SK-N-SH (cell line): ENCODE measurements at regions not wholly inside any gene's neighbourhood (a gene's known extent, or its start where the extent isn't known, plus 50 kb on each side); places are given as distances from the start of the nearest gene placed in this dataset.

ENCODE experiments used
- CTCF ChIA-PET: fragments of 300-600, 350-600 bp; formaldehyde crosslinking; extraction: SDS; loops from one replicate; lab custom pipeline; 2021; lab: Yijun Ruan, JAX
- POLR2A ChIA-PET: fragments of 350-600 bp; sonication (Branson Sonifier 250); formaldehyde crosslinking; extraction: SDS; loops from one replicate; lab custom pipeline; 2020; ENCODE audit warnings: antibody characterized with exemption, inconsistent platforms; lab: Yijun Ruan, JAX
- DNase-seq: peaks from one replicate; pipeline ENCODE4 v3.0.0; 2012
- H2AFZ ChIP-seq: fragments of 200-600 bp; sonication (generic); 2 replicates; pipeline ENCODE4 v1.8.1; 2016; ENCODE audit warnings: antibody characterized with exemption, mild to moderate bottlenecking, low read depth
- H3F3A ChIP-seq: fragments of 200-600 bp; sonication (generic); replicated peaks from 2 replicates; pipeline ENCODE3; 2016; ENCODE audit warnings: antibody characterized with exemption, mild to moderate bottlenecking; ENCODE audit not compliant: insufficient read depth
- H3K27ac ChIP-seq, 2 experiments: fragments of 200-500 bp in 1 of 2; fragments of 200-600 bp in 1 of 2; sonication (Bioruptor generic) in 1 of 2; sonication (generic), shearing (Covaris generic) in 1 of 2; 2 replicates each; pipeline versions ENCODE4 v1.5.1 to v1.6.1; 2014 to 2016; ENCODE audit warnings: low read depth in 2 of 2, inconsistent platforms in 1 of 2, low read length in 1 of 2, mild to moderate bottlenecking in 1 of 2, mixed read lengths in 1 of 2
- H3K27me3 ChIP-seq: fragments of 200-600 bp; sonication (generic), shearing (Covaris generic); 2 replicates; pipeline ENCODE4 v1.6.1; 2016; ENCODE audit warnings: mixed run types; ENCODE audit not compliant: insufficient read depth
- H3K36me3 ChIP-seq, 2 experiments: fragments of 200-500 bp in 1 of 2; fragments of 200-600 bp in 1 of 2; sonication (Bioruptor generic) in 1 of 2; sonication (generic) in 1 of 2; replicated peaks in 1 of 2; 2 replicates each; pipeline versions ENCODE3 to v1.5.1; 2014 to 2016; ENCODE audit warnings: low read length in 1 of 2, mild to moderate bottlenecking in 1 of 2; ENCODE audit not compliant: insufficient read depth in 2 of 2, control insufficient read depth in 1 of 2
- H3K4me1 ChIP-seq, 2 experiments: fragments of 200-500 bp in 1 of 2; fragments of 200-600 bp in 1 of 2; sonication (Bioruptor generic) in 1 of 2; sonication (generic), shearing (Covaris generic) in 1 of 2; 2 replicates each; pipeline versions ENCODE4 v1.5.1 to v1.6.1; 2014 to 2016; ENCODE audit warnings: low read depth in 1 of 2, low read length in 1 of 2, mixed run types in 1 of 2; ENCODE audit not compliant: insufficient read depth in 2 of 2, control insufficient read depth in 1 of 2
- H3K4me2 ChIP-seq: fragments of 200-600 bp; sonication (generic), shearing (Covaris generic); 2 replicates; pipeline ENCODE4 v1.6.1; 2017; ENCODE audit warnings: mixed run types
- H3K4me3 ChIP-seq, 2 experiments: fragments of 200-500 bp in 1 of 2; fragments of 200-600 bp in 1 of 2; sonication (Bioruptor generic) in 1 of 2; sonication (generic), shearing (Covaris generic) in 1 of 2; 2 replicates each; pipeline versions ENCODE4 v1.5.1 to v1.8.1; 2014 to 2016; ENCODE audit warnings: low read depth in 2 of 2, inconsistent platforms in 1 of 2, low read length in 1 of 2, mild to moderate bottlenecking in 1 of 2, mixed read lengths in 1 of 2, moderate library complexity in 1 of 2
- H3K79me2 ChIP-seq: fragments of 200-600 bp; sonication (generic); 2 replicates; pipeline ENCODE4 v1.8.1; 2017; ENCODE audit warnings: mild to moderate bottlenecking; ENCODE audit not compliant: insufficient read depth
- H3K9ac ChIP-seq: fragments of 200-600 bp; sonication (generic); 2 replicates; pipeline ENCODE4 v1.6.1; 2017; ENCODE audit warnings: mixed run types
- H3K9me2 ChIP-seq: fragments of 200-600 bp; sonication (generic); 2 replicates; pipeline ENCODE4 v1.6.1; 2017; ENCODE audit warnings: mixed run types
- H3K9me3 ChIP-seq: fragments of 200-600 bp; sonication (generic); 2 replicates; pipeline ENCODE4 v1.6.1; 2017; ENCODE audit warnings: mixed run types, mild to moderate bottlenecking, moderate library complexity
- H4K20me1 ChIP-seq: fragments of 200-600 bp; sonication (generic); 2 replicates; pipeline ENCODE4 v1.6.1; 2017; ENCODE audit warnings: mild to moderate bottlenecking, mixed run types; ENCODE audit not compliant: insufficient read depth
- ELF1 ChIP-seq: IDR thresholded peaks from 2 replicates; pipeline ENCODE4 v1.4.0; 2012
- FOXJ3 ChIP-seq: sonication (generic); formaldehyde crosslinking; IDR thresholded peaks from 2 replicates; pipeline ENCODE4 v1.5.1; 2020; ENCODE audit warnings: mild to moderate bottlenecking, missing genetic modification reagents
- FOXM1 ChIP-seq: IDR thresholded peaks from 2 replicates; pipeline ENCODE4 v1.4.0; 2012; ENCODE audit warnings: low read depth, mild to moderate bottlenecking
- GATA2 ChIP-seq: sonication (generic); formaldehyde crosslinking; IDR thresholded peaks from 2 replicates; pipeline ENCODE4 v1.5.0; 2020; ENCODE audit warnings: mild to moderate bottlenecking, missing genetic modification reagents
- JUND ChIP-seq: IDR thresholded peaks from 2 replicates; pipeline ENCODE4 v1.4.0; 2012
- MEF2A ChIP-seq: IDR thresholded peaks from 2 replicates; pipeline ENCODE4 v1.4.0; 2012; ENCODE audit warnings: low read depth, borderline replicate concordance
- NFIC ChIP-seq: IDR thresholded peaks from 2 replicates; pipeline ENCODE4 v1.4.0; 2012; ENCODE audit warnings: borderline replicate concordance
- POLR2AphosphoS5 ChIP-seq: IDR thresholded peaks from 2 replicates; pipeline ENCODE4 v1.6.1; 2012; ENCODE audit warnings: low read depth, low read length
- RFX5 ChIP-seq: IDR thresholded peaks from 2 replicates; pipeline ENCODE4 v1.6.1; 2012; ENCODE audit warnings: mild to moderate bottlenecking, improper control_type of control experiment, low read length
- SIN3A ChIP-seq: IDR thresholded peaks from 2 replicates; pipeline ENCODE4 v1.6.1; 2012; ENCODE audit warnings: low read depth, mild to moderate bottlenecking, low read length, moderate library complexity, borderline replicate concordance
- TAF1 ChIP-seq: IDR thresholded peaks from 2 replicates; pipeline ENCODE4 v1.6.1; 2012; ENCODE audit warnings: low read depth, mild to moderate bottlenecking, low read length, moderate library complexity, borderline replicate concordance
- TCF12 ChIP-seq: IDR thresholded peaks from 2 replicates; pipeline ENCODE4 v1.4.0; 2012
- WGBS: methylation state at CpG from one replicate; pipeline ENCODE4 v1.1.6; 2017; ENCODE audit warnings: low lambda C conversion rate; 5-methylcytosine and 5-hydroxymethylcytosine counted together
- TF ChIP-seq, protein P1 (sequence below): fragments of 150-350 bp; IDR thresholded peaks from 2 replicates; pipeline ENCODE4 v1.6.1; 2017; ENCODE audit warnings: antibody characterized with exemption, low read length, low read depth, borderline replicate concordance
- TF ChIP-seq, protein P2 (sequence below): fragments of 200-600 bp; sonication (generic); IDR thresholded peaks from 2 replicates; pipeline ENCODE4 v1.6.1; 2017; ENCODE audit warnings: antibody characterized with exemption, mild to moderate bottlenecking, moderate library complexity
- TF ChIP-seq, protein P3 (sequence below): IDR thresholded peaks from 2 replicates; pipeline ENCODE4 v1.4.0; 2012; ENCODE audit warnings: low read depth, borderline replicate concordance
- TF ChIP-seq, protein P4 (sequence below): fragments of 150-350 bp; IDR thresholded peaks from 2 replicates; pipeline ENCODE4 v1.6.1; 2016; ENCODE audit warnings: mild to moderate bottlenecking, low read depth, low read length

DNA sequence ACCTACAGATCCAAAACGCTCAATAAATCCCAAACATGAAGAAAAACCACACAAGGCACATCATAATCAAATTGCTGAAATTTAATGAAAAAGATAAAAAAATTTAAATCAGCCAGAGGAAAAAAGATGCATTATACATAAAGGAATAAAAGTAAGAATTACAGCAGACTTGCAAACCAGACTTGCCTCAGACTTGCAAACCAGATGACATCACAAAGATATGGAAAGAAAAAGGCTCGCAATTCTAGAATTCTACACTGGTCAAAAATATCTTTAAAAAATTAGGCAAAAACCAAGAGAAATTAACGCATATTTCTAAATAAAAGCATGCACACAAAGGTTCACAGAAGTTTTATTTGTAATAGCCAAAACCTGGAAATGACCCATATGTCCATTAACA is 188.0 kb upstream of the NAMPT start:
- H3F3A ChIP-seq, result no peaks in the 10 kb centered on the region
- CTCF ChIA-PET, result interaction anchor here (1.0 to 1.5 kb wide), 4 partner anchors 10 to 296 kb away, joined by 4 to 7 read pairs (median 4); no protein-coding TSS in a partner anchor
- H3K9ac ChIP-seq, result no peak overlapping the region
- no peak overlapping the region for H3K4me2 ChIP-seq
- H3K27me3 ChIP-seq, result no peaks in the 10 kb centered on the region
- no peak overlapping the region for H3K4me3 ChIP-seq
- no peak for TF ChIP-seq FOXM1
- TF ChIP-seq, protein P1, sequence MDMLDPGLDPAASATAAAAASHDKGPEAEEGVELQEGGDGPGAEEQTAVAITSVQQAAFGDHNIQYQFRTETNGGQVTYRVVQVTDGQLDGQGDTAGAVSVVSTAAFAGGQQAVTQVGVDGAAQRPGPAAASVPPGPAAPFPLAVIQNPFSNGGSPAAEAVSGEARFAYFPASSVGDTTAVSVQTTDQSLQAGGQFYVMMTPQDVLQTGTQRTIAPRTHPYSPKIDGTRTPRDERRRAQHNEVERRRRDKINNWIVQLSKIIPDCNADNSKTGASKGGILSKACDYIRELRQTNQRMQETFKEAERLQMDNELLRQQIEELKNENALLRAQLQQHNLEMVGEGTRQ, result no peak
- no peak for TF ChIP-seq TAF1
- TF ChIP-seq, protein P2, sequence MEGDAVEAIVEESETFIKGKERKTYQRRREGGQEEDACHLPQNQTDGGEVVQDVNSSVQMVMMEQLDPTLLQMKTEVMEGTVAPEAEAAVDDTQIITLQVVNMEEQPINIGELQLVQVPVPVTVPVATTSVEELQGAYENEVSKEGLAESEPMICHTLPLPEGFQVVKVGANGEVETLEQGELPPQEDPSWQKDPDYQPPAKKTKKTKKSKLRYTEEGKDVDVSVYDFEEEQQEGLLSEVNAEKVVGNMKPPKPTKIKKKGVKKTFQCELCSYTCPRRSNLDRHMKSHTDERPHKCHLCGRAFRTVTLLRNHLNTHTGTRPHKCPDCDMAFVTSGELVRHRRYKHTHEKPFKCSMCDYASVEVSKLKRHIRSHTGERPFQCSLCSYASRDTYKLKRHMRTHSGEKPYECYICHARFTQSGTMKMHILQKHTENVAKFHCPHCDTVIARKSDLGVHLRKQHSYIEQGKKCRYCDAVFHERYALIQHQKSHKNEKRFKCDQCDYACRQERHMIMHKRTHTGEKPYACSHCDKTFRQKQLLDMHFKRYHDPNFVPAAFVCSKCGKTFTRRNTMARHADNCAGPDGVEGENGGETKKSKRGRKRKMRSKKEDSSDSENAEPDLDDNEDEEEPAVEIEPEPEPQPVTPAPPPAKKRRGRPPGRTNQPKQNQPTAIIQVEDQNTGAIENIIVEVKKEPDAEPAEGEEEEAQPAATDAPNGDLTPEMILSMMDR, result no peak
- TF ChIP-seq, protein P3, sequence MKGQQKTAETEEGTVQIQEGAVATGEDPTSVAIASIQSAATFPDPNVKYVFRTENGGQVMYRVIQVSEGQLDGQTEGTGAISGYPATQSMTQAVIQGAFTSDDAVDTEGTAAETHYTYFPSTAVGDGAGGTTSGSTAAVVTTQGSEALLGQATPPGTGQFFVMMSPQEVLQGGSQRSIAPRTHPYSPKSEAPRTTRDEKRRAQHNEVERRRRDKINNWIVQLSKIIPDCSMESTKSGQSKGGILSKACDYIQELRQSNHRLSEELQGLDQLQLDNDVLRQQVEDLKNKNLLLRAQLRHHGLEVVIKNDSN, result no peak
- TF ChIP-seq TCF12, result no peak
- TF ChIP-seq GATA2, result no peak
- no peak for TF ChIP-seq MEF2A
- TF ChIP-seq JUND, result no peak
- TF ChIP-seq SIN3A, result no peak
- no peak for TF ChIP-seq POLR2AphosphoS5
- TF ChIP-seq FOXJ3 (CRISPR knock-in tag), result no peak
- TF ChIP-seq, protein P4, sequence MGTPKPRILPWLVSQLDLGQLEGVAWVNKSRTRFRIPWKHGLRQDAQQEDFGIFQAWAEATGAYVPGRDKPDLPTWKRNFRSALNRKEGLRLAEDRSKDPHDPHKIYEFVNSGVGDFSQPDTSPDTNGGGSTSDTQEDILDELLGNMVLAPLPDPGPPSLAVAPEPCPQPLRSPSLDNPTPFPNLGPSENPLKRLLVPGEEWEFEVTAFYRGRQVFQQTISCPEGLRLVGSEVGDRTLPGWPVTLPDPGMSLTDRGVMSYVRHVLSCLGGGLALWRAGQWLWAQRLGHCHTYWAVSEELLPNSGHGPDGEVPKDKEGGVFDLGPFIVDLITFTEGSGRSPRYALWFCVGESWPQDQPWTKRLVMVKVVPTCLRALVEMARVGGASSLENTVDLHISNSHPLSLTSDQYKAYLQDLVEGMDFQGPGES, result no peak
- no peak for TF ChIP-seq NFIC
- no peak for TF ChIP-seq RFX5
- TF ChIP-seq ELF1, result no peak
- POLR2A ChIA-PET, result no interaction called here
- H3K9me3 ChIP-seq, result no peaks in the 10 kb centered on the region; the same call in 1 of the 2 replicates
- no peak for DNase-seq
- no peak overlapping the region for H2AFZ ChIP-seq
- 61% methylated on average over 3 of the region's 3 CpGs for WGBS
- H4K20me1 ChIP-seq, result no peaks in the 10 kb centered on the region
- no peaks in the 10 kb centered on the region for H3K36me3 ChIP-seq
- no peaks in the 10 kb centered on the region for H3K79me2 ChIP-seq
- H3K27ac ChIP-seq, result no peak overlapping the region
- no peaks in the 10 kb centered on the region for H3K9me2 ChIP-seq
- H3K4me1 ChIP-seq, result no peaks in the 10 kb centered on the region; a peak in 1 of 4 replicates
